GM06990 (cell line): ENCODE measurements at regions not wholly inside any gene's neighbourhood (a gene's known extent, or its start where the extent isn't known, plus 50 kb on each side); places are given as distances from the start of the nearest gene placed in this dataset.
"Not testable (repeated sequence)": the region's sequence is repeated elsewhere in the genome, so short reads cannot be mapped to it uniquely, and the experiment has no call there.

Experiments
- DNase-seq: peaks from one replicate; pipeline ENCODE4 v3.0.0-alpha.2; 2011; ENCODE audit not compliant: insufficient read length; ENCODE audit errors: extremely low read depth
- H3K27me3 ChIP-seq: replicated peaks from 2 replicates; pipeline ENCODE4 v1.6.0; 2011; ENCODE audit warnings: low read length; ENCODE audit not compliant: control insufficient read depth, insufficient read depth
- H3K36me3 ChIP-seq: 2 replicates; pipeline ENCODE4 v1.5.1; 2011; ENCODE audit warnings: low read length; ENCODE audit not compliant: control insufficient read depth, insufficient read depth
- H3K4me3 ChIP-seq: replicated peaks from 2 replicates; pipeline ENCODE4 v1.5.1; 2011; ENCODE audit warnings: low read depth, mild to moderate bottlenecking, control low read depth, low read length
- TF ChIP-seq, protein P1 (sequence below): IDR thresholded peaks from 2 replicates; pipeline ENCODE4 v1.5.1; 2011; ENCODE audit warnings: low read length, control low read depth, mild to moderate bottlenecking, inconsistent platforms; ENCODE audit not compliant: insufficient read depth, poor library complexity, severe bottlenecking

DNA sequence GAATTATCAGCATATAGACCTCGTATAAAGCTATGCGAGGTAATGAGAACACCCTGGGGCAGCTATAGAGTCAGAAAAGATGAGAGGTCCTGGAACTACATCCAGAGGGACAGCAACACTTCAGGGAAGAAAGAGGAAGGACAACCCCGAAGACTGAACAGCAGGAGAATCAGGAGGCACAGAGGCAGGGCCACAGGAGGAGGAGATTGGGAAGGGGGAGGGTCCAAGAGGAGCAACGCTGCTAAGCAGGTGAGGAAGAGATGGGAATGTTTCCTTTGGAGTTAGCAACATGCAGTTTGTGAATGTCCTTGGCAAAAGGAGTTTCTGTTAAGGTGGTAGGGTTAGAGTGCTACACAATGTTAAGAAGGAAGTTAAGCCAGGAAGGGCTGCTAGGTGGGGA is 79.5 kb upstream of the OLIG3 start:
- Histone ChIP-seq H3K4me3 (no peak overlapping the region), H3K27me3 (no peaks in the 10 kb centered on the region), H3K36me3 (no peaks in the 10 kb centered on the region)
- TF ChIP-seq, protein P1, sequence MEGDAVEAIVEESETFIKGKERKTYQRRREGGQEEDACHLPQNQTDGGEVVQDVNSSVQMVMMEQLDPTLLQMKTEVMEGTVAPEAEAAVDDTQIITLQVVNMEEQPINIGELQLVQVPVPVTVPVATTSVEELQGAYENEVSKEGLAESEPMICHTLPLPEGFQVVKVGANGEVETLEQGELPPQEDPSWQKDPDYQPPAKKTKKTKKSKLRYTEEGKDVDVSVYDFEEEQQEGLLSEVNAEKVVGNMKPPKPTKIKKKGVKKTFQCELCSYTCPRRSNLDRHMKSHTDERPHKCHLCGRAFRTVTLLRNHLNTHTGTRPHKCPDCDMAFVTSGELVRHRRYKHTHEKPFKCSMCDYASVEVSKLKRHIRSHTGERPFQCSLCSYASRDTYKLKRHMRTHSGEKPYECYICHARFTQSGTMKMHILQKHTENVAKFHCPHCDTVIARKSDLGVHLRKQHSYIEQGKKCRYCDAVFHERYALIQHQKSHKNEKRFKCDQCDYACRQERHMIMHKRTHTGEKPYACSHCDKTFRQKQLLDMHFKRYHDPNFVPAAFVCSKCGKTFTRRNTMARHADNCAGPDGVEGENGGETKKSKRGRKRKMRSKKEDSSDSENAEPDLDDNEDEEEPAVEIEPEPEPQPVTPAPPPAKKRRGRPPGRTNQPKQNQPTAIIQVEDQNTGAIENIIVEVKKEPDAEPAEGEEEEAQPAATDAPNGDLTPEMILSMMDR, result no peak
- no peak for DNase-seq

DNA sequence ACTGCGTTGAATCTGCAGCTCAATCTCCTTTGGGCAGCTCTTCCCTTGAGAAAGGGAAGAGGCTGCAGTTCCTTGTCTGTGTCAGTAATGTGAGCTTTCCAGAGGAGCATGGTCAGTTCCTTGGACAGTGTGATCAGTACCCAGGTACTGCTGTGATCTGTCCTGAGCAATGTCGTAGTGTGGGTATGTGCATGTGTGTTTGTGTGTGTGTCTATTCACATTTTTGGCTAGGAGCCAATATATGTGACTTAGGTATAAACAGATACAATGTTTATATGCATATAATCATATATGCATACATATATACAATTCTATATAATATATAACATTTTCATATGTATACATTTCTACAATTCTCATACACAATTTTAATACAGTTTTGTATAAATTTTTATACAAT is 85.4 kb upstream of the OLIG3 start:
- DNase-seq, result no peak
- Histone ChIP-seq H3K36me3 (no peaks in the 10 kb centered on the region), H3K4me3 (no peak overlapping the region), H3K27me3 (no peaks in the 10 kb centered on the region)
- TF ChIP-seq, protein P1, result no peak

DNA sequence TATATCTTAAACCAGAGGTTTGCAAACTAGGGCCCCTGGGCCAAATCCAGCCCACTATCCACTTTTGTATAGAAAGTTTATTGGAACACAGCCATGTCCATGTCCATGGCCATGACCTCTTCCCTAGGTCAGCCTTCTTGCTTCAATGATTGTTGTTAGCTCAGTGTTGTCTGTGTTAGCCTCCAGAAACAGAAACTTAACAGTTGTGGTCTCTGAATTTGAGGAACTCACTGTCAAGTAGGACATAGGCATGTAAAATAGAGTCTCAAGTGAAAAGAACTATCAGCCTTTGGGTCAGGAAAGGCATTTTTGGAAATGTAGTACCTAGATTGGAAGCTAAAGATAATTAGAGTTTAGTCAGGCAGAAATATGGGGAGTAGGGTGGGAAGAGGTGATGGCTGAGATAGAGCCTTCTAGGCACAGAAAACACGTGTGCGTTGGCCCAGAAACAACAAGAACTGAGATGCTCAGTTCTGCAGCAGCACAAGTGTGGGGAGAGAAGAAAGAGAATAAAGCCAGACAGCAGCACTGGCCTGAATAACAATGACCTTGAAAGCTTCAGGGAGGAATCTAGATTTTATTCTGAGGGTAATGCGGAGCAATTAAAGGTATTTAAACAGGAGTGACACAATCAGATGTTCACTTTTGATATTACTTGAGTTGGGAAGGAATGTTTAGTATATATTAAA is 87.0 kb upstream of the OLIG3 start:
- Histone ChIP-seq H3K4me3 (no peak overlapping the region), H3K27me3 (no peaks in the 10 kb centered on the region), H3K36me3 (no peaks in the 10 kb centered on the region)
- no peak for DNase-seq
- TF ChIP-seq, protein P1, result no peak

DNA sequence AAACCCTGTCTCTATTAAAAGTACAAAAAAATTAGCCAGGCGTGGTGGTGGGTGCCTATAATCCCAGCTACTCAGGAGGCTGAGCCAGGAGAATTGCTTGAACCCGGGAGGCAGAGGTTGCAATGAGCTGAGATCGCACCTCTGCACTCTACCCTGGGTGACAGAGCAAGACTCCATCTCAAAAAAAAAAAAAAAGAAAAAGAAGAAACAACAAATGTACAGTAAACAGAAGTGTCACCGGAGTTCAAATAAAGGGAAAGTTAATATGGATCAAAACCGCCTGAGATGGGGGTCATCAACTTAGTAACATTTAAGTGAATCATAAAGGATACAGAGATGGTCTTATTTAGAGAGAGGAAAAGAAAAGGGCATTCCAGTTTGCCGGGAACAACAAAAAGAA is 89.3 kb upstream of the OLIG3 start:
- H3K27me3 ChIP-seq, H3K36me3 ChIP-seq, H3K4me3 ChIP-seq, DNase-seq: not testable (repeated sequence)

DNA sequence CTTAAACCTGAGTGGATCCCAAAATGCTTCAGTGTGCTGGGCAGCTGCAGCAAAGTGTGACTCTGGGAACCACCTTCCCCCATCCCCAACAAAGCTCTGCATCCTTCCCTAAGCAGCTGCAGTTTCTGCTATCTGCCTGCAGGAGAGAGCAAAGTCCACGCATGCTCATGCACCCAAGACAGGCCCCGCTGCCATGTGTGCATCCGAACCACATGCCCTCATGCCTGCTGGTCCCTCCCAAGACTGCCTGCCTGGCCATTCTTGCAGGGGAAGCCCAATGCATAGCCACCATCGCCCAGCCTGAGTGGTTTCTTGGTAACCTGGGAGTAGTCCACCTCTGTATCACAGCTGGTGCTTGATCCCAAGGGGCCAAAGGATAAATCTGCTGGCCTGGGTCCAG is 94.3 kb upstream of the OLIG3 start:
- DNase-seq, result no peak
- no peaks in the 10 kb centered on the region for H3K36me3 ChIP-seq
- TF ChIP-seq, protein P1, result peak; percentile 18
- H3K4me3 ChIP-seq, result no peak overlapping the region
- no peaks in the 10 kb centered on the region; the same call in 1 of the 2 replicates for H3K27me3 ChIP-seq

DNA sequence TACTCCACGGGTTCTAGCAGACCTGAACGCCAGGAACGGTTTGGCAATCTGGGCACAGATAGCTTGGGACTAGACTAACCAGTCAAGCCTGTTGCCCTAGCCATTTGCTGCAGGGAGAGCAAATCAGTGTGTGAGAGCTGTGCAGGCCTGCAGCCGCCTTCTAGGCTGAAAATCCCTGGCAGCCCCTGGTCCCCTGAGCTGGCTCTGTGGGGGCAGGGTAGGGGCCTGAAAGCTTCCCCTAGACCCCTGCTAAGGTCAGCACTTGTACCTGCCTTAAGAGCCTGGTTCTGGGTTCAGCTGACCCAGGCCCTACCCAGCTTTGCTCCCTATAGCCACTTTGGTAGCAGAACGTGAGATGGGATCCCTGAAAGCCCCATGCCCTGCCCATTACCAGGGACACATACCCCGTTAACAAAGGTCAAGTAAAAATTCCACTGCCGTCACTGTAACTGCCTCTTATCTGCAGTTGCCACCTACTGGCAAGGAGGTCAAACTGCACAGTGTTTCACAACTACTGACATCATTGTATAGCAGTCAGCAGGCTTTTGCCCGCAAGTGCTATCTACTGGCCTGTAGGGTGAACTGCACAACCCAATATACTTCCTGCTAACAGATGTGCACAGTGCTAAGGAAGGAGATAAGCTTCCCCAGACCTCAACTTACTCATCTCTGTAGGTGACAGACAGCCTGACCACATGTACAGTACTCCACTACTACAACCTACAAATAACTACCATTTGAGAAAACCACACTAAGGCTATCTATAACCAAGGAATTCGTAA is 95.1 kb upstream of the OLIG3 start:
- H3K36me3 ChIP-seq, result no peaks in the 10 kb centered on the region
- TF ChIP-seq, protein P1, result peak; percentile 86
- DNase-seq, result peak; percentile 67
- H3K27me3 ChIP-seq, result no peaks in the 10 kb centered on the region; the same call in 1 of the 2 replicates
- no peak overlapping the region for H3K4me3 ChIP-seq
